ENCODE measurements at regions not wholly inside any gene's neighbourhood (a gene's known extent, or its start where the extent isn't known, plus 50 kb on each side); places are given as distances from the start of the nearest gene placed in this dataset.
"Not testable (repeated sequence)": the region's sequence is repeated elsewhere in the genome, so short reads cannot be mapped to it uniquely, and the experiment has no call there.

GRCh38 chr1:224535641-224536040 is 80.5 kb upstream of the CNIH3 start:
- DNase-seq (ENCODE audit: low read depth), result no peak

GRCh38 chr1:224539971-224540370 is 76.1 kb upstream of the CNIH3 start:
- DNase-seq (ENCODE audit: low read depth), result no peak

- DNase-seq (ENCODE audit: low read depth), result no peak
Measured at GRCh38 chr1:224540535-224540934, 75.6 kb upstream of the CNIH3 start.

GRCh38 chr1:224541072-224541790 is 74.9 kb upstream of the CNIH3 start:
- DNase-seq (ENCODE audit: low read depth), result no peak

- no peak for DNase-seq (ENCODE audit: low read depth)
Measured at GRCh38 chr1:224541901-224542630, 74.1 kb upstream of the CNIH3 start.

GRCh38 chr1:224542783-224543440 is 73.2 kb upstream of the CNIH3 start:
- peak; percentile 99 for DNase-seq (ENCODE audit: low read depth)

GRCh38 chr1:224543453-224543852 is 72.7 kb upstream of the CNIH3 start:
- DNase-seq (ENCODE audit: low read depth), result no peak

GRCh38 chr1:224544346-224545110 is 71.6 kb upstream of the CNIH3 start:
- no peak for DNase-seq (ENCODE audit: low read depth)

GRCh38 chr1:224545571-224545970 is 70.5 kb upstream of the CNIH3 start:
- DNase-seq (ENCODE audit: low read depth), result no peak

- DNase-seq (ENCODE audit: low read depth), result no peak
Measured at GRCh38 chr1:224548676-224549075, 67.4 kb upstream of the CNIH3 start.

- not testable (repeated sequence) for DNase-seq (ENCODE audit: low read depth)
Measured at GRCh38 chr1:224551189-224551588, 64.9 kb upstream of the CNIH3 start.

GRCh38 chr1:224554056-224554455 is 62.1 kb upstream of the CNIH3 start:
- no peak for DNase-seq (ENCODE audit: low read depth)

- DNase-seq (ENCODE audit: low read depth), result no peak
Measured at GRCh38 chr1:224554620-224555259, 61.4 kb upstream of the CNIH3 start.

GRCh38 chr1:224558904-224559303 is 57.2 kb upstream of the CNIH3 start:
- DNase-seq (ENCODE audit: low read depth), result no peak

GRCh38 chr1:224559981-224560728 is 56.0 kb upstream of the CNIH3 start:
- DNase-seq (ENCODE audit: low read depth), result no peak

- DNase-seq (ENCODE audit: low read depth), result not testable (repeated sequence)
Measured at GRCh38 chr1:224562881-224563280, 53.2 kb upstream of the CNIH3 start.

- DNase-seq (ENCODE audit: low read depth), result no peak
Measured at GRCh38 chr1:224563666-224564065, 52.5 kb upstream of the CNIH3 start.

GRCh38 chr1:224564454-224565084 is 51.5 kb upstream of the CNIH3 start:
- DNase-seq (ENCODE audit: low read depth), result no peak

GRCh38 chr1:224565186-224565585 is 50.9 kb upstream of the CNIH3 start:
- peak; percentile 76 for DNase-seq (ENCODE audit: low read depth)

GRCh38 chr1:224565611-224566406 is 50.3 kb upstream of the CNIH3 start:
- no peak for DNase-seq (ENCODE audit: low read depth)
